NOMO-1 treated with DMSO at 0.1 percent for 48 hours (cell line): ENCODE measurements at regions not wholly inside any gene's neighbourhood (a gene's known extent, or its start where the extent isn't known, plus 50 kb on each side); places are given as distances from the start of the nearest gene placed in this dataset.
A peak's percentile ranks its signal among the peaks of the same experiment; 100 is the strongest.
"Not testable (repeated sequence)": the region's sequence is repeated elsewhere in the genome, so short reads cannot be mapped to it uniquely, and the experiment has no call there.

Experiments used
- DNase-seq: peaks from one replicate; lab custom pipeline; 2025; ENCODE audit not compliant: unreplicated experiment; lab: John Stamatoyannopoulos, UW

- not testable (repeated sequence) for DNase-seq
Observed at GRCh38 chr5:1731855-1732237, 67.8 kb downstream of the MRPL36 start.

- DNase-seq, result no peak
Observed at GRCh38 chr5:1731091-1731639, 68.5 kb downstream of the MRPL36 start.

- DNase-seq, result no peak
Observed at GRCh38 chr5:1730487-1730847, 69.2 kb downstream of the MRPL36 start.

GRCh38 chr5:1729641-1730486 lies 69.8 kb downstream of the MRPL36 start:
- DNase-seq, result no peak

- no peak for DNase-seq
Observed at GRCh38 chr5:1728846-1729245, 70.8 kb downstream of the MRPL36 start.

GRCh38 chr5:1727571-1727970 lies 72.1 kb downstream of the MRPL36 start:
- DNase-seq, result no peak

- DNase-seq, result no peak
Observed at GRCh38 chr5:1726956-1727355, 72.7 kb downstream of the MRPL36 start.

GRCh38 chr5:1726469-1726865 lies 73.2 kb downstream of the MRPL36 start:
- no peak for DNase-seq

GRCh38 chr5:1725641-1726468 lies 73.8 kb downstream of the MRPL36 start:
- no peak for DNase-seq

- DNase-seq, result no peak
Observed at GRCh38 chr5:1724822-1725602, 74.6 kb downstream of the MRPL36 start.

GRCh38 chr5:1723957-1724821 lies 75.4 kb downstream of the MRPL36 start:
- no peak for DNase-seq

- no peak for DNase-seq
Observed at GRCh38 chr5:1723476-1723875, 76.2 kb downstream of the MRPL36 start.

GRCh38 chr5:1722877-1723276 lies 76.8 kb downstream of the MRPL36 start:
- no peak for DNase-seq

GRCh38 chr5:1720396-1721110 lies 79.1 kb downstream of the MRPL36 start:
- no peak for DNase-seq

- DNase-seq, result no peak
Observed at GRCh38 chr5:1719860-1720259, 79.8 kb downstream of the MRPL36 start.

- DNase-seq, result peak; percentile 12
Observed at GRCh38 chr5:1718669-1719068, 81.0 kb downstream of the MRPL36 start.

GRCh38 chr5:1710091-1710490 lies 89.5 kb downstream of the MRPL36 start:
- DNase-seq, result not testable (repeated sequence)

GRCh38 chr5:1709171-1709803 lies 90.3 kb downstream of the MRPL36 start:
- no peak for DNase-seq

- no peak for DNase-seq
Observed at GRCh38 chr5:1708592-1709141, 91.0 kb downstream of the MRPL36 start.
